ENCODE measurements at regions not wholly inside any gene's neighbourhood (a gene's known extent, or its start where the extent isn't known, plus 50 kb on each side); places are given as distances from the start of the nearest gene placed in this dataset.

- no peak overlapping the region for H3K27ac ChIP-seq (replicated peaks)
- H3K4me3 ChIP-seq (replicated peaks; ENCODE audit: insufficient read depth, low read length), result no peak overlapping the region
- no peak for DNase-seq (ENCODE audit: low read depth in 1 of 2, low spot score in 1 of 2)
- H3K27me3 ChIP-seq (ENCODE audit: insufficient read depth, poor library complexity, severe bottlenecking), result peaks cover 2% of the 10 kb centered on the region
- TF ChIP-seq GABPA (IDR thresholded peaks at IDR 0.05; ENCODE audit: low read depth) (no peak), POLR2AphosphoS5 (IDR thresholded peaks at IDR 0.05; ENCODE audit: low read depth) (no peak), REST (IDR thresholded peaks at IDR 0.05; ENCODE audit: insufficient replicate concordance, low read depth) (no peak), SPI1 (IDR thresholded peaks at IDR 0.05; ENCODE audit: borderline replicate concordance, low read depth) (no peak), CTCF (IDR thresholded peaks at IDR 0.05; ENCODE audit: insufficient read depth, low read length) (no peak)
These were observed 172.7 kb upstream of the CTNNB1 start for GRCh38 chr3:41026394-41027177.

DNA sequence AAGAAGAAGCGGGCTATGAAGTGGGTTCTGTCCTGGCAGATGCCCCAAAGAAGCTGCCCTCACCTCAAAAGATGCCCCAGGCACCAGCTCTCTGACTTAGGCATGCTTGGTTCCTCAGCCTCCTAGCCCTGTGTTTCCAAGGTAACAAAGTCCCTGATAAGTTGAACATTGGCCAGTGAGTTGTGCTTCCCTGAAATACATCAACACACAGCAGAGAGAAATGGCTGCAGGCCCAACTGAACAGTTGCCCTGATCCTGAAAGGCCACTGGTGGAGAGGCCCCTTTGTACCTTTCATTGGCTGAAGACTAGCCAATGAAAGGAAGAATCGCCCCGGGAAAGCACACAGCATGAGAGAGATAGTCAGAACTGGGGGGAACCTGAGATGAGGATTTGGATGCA lies 169.9 kb upstream of the CTNNB1 start:
- TF ChIP-seq REST (IDR thresholded peaks at IDR 0.05; ENCODE audit: insufficient replicate concordance, low read depth) (no peak), GABPA (IDR thresholded peaks at IDR 0.05; ENCODE audit: low read depth) (no peak)

GRCh38 chr3:41030220-41030619 lies 169.1 kb upstream of the CTNNB1 start:
- H3K27me3 ChIP-seq (ENCODE audit: insufficient read depth, poor library complexity, severe bottlenecking), result no peaks in the 10 kb centered on the region

More for the DNA sequence above, 169.9 kb upstream of the CTNNB1 start:
- Histone ChIP-seq H3K4me3 (replicated peaks; ENCODE audit: insufficient read depth, low read length) (no peak overlapping the region), H3K27ac (replicated peaks) (no peak overlapping the region), H3K27me3 (ENCODE audit: insufficient read depth, poor library complexity, severe bottlenecking) (no peaks in the 10 kb centered on the region)
- no peak for DNase-seq (ENCODE audit: low read depth in 1 of 2, low spot score in 1 of 2)

More at GRCh38 chr3:41030220-41030619, 169.1 kb upstream of the CTNNB1 start:
- H3K4me3 ChIP-seq (replicated peaks; ENCODE audit: insufficient read depth, low read length), result no peak overlapping the region
- no peak overlapping the region for H3K27ac ChIP-seq (replicated peaks)
- TF ChIP-seq CTCF (IDR thresholded peaks at IDR 0.05; ENCODE audit: insufficient read depth, low read length) (no peak), POLR2AphosphoS5 (IDR thresholded peaks at IDR 0.05; ENCODE audit: low read depth) (no peak), SPI1 (IDR thresholded peaks at IDR 0.05; ENCODE audit: borderline replicate concordance, low read depth) (no peak), REST (IDR thresholded peaks at IDR 0.05; ENCODE audit: insufficient replicate concordance, low read depth) (no peak), GABPA (IDR thresholded peaks at IDR 0.05; ENCODE audit: low read depth) (no peak)
- DNase-seq (ENCODE audit: low read depth in 1 of 2, low spot score in 1 of 2), result no peak
